ENCODE measurements at regions not wholly inside any gene's neighbourhood (a gene's known extent, or its start where the extent isn't known, plus 50 kb on each side); places are given as distances from the start of the nearest gene placed in this dataset.
"Not testable (repeated sequence)": the region's sequence is repeated elsewhere in the genome, so short reads cannot be mapped to it uniquely, and the experiment has no call there.

DNA sequence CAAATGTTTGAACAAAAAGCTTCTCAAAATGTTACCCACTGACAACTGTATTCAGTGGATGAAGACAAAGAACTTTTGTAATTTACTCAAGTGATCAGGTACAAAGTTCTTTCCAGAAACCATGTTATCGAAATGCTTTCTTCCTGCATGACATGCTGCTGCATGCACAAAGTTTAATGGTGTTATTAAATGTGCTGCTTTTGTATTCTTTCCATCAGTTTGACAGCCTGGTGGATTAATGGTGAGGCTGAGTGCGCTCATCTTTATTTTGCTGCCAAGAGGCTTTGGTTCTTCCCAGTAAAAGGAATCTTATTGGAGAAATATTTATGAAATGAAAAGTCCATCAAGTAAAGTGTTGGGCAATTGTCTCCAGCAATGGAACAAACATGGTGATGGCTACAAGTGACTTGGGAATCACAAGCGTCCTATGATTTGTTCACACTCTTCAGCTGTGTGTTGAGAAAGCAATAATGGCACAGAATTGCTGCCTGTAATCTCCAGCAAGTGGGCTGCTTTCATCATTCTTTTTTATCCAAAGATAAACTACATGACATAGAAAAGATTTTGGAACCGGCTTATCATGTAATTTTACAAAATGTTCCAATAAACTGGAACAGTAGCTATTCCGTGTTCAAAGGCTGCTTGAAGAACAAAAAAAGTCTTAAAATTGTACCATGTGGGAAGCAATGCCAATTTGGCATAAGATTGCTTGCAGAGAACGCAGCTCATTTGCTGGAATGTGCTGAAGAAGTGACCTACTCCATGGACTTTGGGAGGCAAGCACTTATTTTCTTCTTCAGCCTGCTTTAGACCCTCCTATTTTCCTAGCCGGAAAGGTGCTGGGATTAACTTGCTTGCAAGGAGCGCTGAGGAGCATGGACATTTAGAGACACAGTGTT, 153.1 kb downstream of the HSD17B3 start:
- DNase-seq: no peak
- TF ChIP-seq CTCF (IDR thresholded peaks at IDR 0.05): no peak
- no peak for TF ChIP-seq POLR2A (IDR thresholded peaks at IDR 0.05)
- Histone ChIP-seq H3K27ac (no peak overlapping the region), H3K4me3 (replicated peaks in 1 of 3) (no peak overlapping the region), H3K4me1 (no peaks in the 10 kb centered on the region), H3K36me3 (no peaks in the 10 kb centered on the region), H3K9me3 (no peaks in the 10 kb centered on the region), H3K27me3 (no peaks in the 10 kb centered on the region)
- WGBS, 2 donors: 70 to 81% methylated on average over 8 of the region's 8 CpGs
- intact Hi-C loops (cut with DNase I): no loop called here

- H3K27me3 ChIP-seq; H3K27ac ChIP-seq; H3K36me3 ChIP-seq; DNase-seq; H3K4me3 ChIP-seq (replicated peaks in 1 of 3); intact Hi-C loops (cut with DNase I); H3K4me1 ChIP-seq; H3K9me3 ChIP-seq: not testable (repeated sequence)
- WGBS, 2 donors: 81 to 86% methylated on average over 11 of the region's 11 CpGs
Observed at GRCh38 chr9:96147029-96147428, 154.9 kb downstream of the HSD17B3 start.

DNA sequence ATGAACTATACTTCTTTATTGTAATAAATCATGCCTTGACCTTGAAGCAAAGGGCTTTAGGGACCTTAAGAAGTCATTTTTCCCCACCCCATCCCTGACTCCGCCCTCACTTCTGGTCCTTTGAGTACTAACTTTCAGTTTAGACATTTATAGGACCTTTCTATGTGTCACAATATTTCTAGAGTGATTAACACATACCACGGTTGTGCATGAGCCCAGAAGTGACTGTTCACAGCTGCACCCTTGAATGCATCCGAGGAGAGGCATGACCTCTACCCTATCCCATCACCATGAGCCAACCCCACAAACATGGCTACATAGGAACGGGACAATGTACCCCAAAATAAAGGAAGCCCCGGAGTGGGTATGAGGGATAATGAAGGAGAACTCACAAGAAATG, 160.3 kb downstream of the HSD17B3 start:
- Histone ChIP-seq H3K9me3 (no peaks in the 10 kb centered on the region), H3K27me3 (no peaks in the 10 kb centered on the region), H3K27ac (no peak overlapping the region), H3K36me3 (no peaks in the 10 kb centered on the region), H3K4me3 (replicated peaks in 1 of 3) (no peak overlapping the region), H3K4me1 (peaks cover 5 to 12% of the 10 kb centered on the region in 2 donors)
- intact Hi-C loops (cut with DNase I): no loop called here
- no peak for TF ChIP-seq POLR2A (IDR thresholded peaks at IDR 0.05)
- no peak for TF ChIP-seq CTCF (IDR thresholded peaks at IDR 0.05)
- 84 to 87% methylated on average over 5 of the region's 5 CpGs for WGBS, 2 donors
- no peak for DNase-seq

DNA sequence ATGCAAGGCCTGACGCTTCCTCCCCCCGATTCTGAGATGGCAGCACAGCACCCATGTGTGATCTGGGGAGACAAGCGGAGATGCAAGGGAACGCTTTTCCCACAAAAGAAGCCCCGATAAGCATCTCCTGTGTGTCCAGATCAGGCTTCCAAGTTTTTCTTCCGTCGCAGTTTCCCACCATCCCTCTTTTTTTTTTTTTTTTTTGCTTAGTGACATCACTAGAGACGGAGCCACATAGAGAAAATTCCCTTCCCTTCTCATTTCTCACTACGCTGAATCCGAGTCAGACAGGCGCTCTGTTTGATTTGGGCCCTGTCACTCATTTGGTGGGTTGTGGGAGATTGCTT, 160.9 kb downstream of the HSD17B3 start:
- Histone ChIP-seq H3K27me3 (no peaks in the 10 kb centered on the region), H3K27ac (no peak overlapping the region), H3K4me1 (peaks cover 7 to 13% of the 10 kb centered on the region in 2 donors), H3K4me3 (replicated peaks in 1 of 3) (no peak overlapping the region), H3K36me3 (no peaks in the 10 kb centered on the region), H3K9me3 (no peaks in the 10 kb centered on the region)
- WGBS, 2 donors: 86 to 94% methylated on average over 11 of the region's 11 CpGs
- intact Hi-C loops (cut with DNase I): no loop called here
- DNase-seq: no peak
- TF ChIP-seq CTCF (IDR thresholded peaks at IDR 0.05): no peak
- TF ChIP-seq POLR2A (IDR thresholded peaks at IDR 0.05): no peak

GRCh38 chr9:96140296-96141127, 161.5 kb downstream of the HSD17B3 start:
- H3K9me3 ChIP-seq: no peaks in the 10 kb centered on the region
- WGBS, 2 donors: 69 to 71% methylated on average over 28 to 32 of the region's 32 CpGs
- no peaks in the 10 kb centered on the region for H3K27me3 ChIP-seq
- TF ChIP-seq CTCF (IDR thresholded peaks at IDR 0.05) (no peak), POLR2A (IDR thresholded peaks at IDR 0.05) (no peak)
- no peak overlapping the region for H3K27ac ChIP-seq
- H3K4me3 ChIP-seq (replicated peaks in 1 of 3): no peak overlapping the region
- no peaks in the 10 kb centered on the region for H3K36me3 ChIP-seq
- intact Hi-C loops (cut with DNase I): no loop called here
- DNase-seq: no peak
- peaks cover 7 to 13% of the 10 kb centered on the region in 2 donors for H3K4me1 ChIP-seq
